SK-N-SH (cell line): ENCODE measurements at regions not wholly inside any gene's neighbourhood (a gene's known extent, or its start where the extent isn't known, plus 50 kb on each side); places are given as distances from the start of the nearest gene placed in this dataset.

ENCODE experiments used
- CTCF ChIA-PET: fragments of 300-600, 350-600 bp; formaldehyde crosslinking; extraction: SDS; loops from one replicate; lab custom pipeline; 2021; lab: Yijun Ruan, JAX
- POLR2A ChIA-PET: fragments of 350-600 bp; sonication (Branson Sonifier 250); formaldehyde crosslinking; extraction: SDS; loops from one replicate; lab custom pipeline; 2020; ENCODE audit warnings: antibody characterized with exemption, inconsistent platforms; lab: Yijun Ruan, JAX
- DNase-seq: peaks from one replicate; pipeline ENCODE4 v3.0.0; 2012
- H2AFZ ChIP-seq: fragments of 200-600 bp; sonication (generic); 2 replicates; pipeline ENCODE4 v1.8.1; 2016; ENCODE audit warnings: antibody characterized with exemption, mild to moderate bottlenecking, low read depth
- H3F3A ChIP-seq: fragments of 200-600 bp; sonication (generic); replicated peaks from 2 replicates; pipeline ENCODE3; 2016; ENCODE audit warnings: antibody characterized with exemption, mild to moderate bottlenecking; ENCODE audit not compliant: insufficient read depth
- H3K27ac ChIP-seq, 2 experiments: fragments of 200-500 bp in 1 of 2; fragments of 200-600 bp in 1 of 2; sonication (Bioruptor generic) in 1 of 2; sonication (generic), shearing (Covaris generic) in 1 of 2; 2 replicates each; pipeline versions ENCODE4 v1.5.1 to v1.6.1; 2014 to 2016; ENCODE audit warnings: low read depth in 2 of 2, inconsistent platforms in 1 of 2, low read length in 1 of 2, mild to moderate bottlenecking in 1 of 2, mixed read lengths in 1 of 2
- H3K27me3 ChIP-seq: fragments of 200-600 bp; sonication (generic), shearing (Covaris generic); 2 replicates; pipeline ENCODE4 v1.6.1; 2016; ENCODE audit warnings: mixed run types; ENCODE audit not compliant: insufficient read depth
- H3K36me3 ChIP-seq, 2 experiments: fragments of 200-500 bp in 1 of 2; fragments of 200-600 bp in 1 of 2; sonication (Bioruptor generic) in 1 of 2; sonication (generic) in 1 of 2; replicated peaks in 1 of 2; 2 replicates each; pipeline versions ENCODE3 to v1.5.1; 2014 to 2016; ENCODE audit warnings: low read length in 1 of 2, mild to moderate bottlenecking in 1 of 2; ENCODE audit not compliant: insufficient read depth in 2 of 2, control insufficient read depth in 1 of 2
- H3K4me1 ChIP-seq, 2 experiments: fragments of 200-500 bp in 1 of 2; fragments of 200-600 bp in 1 of 2; sonication (Bioruptor generic) in 1 of 2; sonication (generic), shearing (Covaris generic) in 1 of 2; 2 replicates each; pipeline versions ENCODE4 v1.5.1 to v1.6.1; 2014 to 2016; ENCODE audit warnings: low read depth in 1 of 2, low read length in 1 of 2, mixed run types in 1 of 2; ENCODE audit not compliant: insufficient read depth in 2 of 2, control insufficient read depth in 1 of 2
- H3K4me2 ChIP-seq: fragments of 200-600 bp; sonication (generic), shearing (Covaris generic); 2 replicates; pipeline ENCODE4 v1.6.1; 2017; ENCODE audit warnings: mixed run types
- H3K4me3 ChIP-seq, 2 experiments: fragments of 200-500 bp in 1 of 2; fragments of 200-600 bp in 1 of 2; sonication (Bioruptor generic) in 1 of 2; sonication (generic), shearing (Covaris generic) in 1 of 2; 2 replicates each; pipeline versions ENCODE4 v1.5.1 to v1.8.1; 2014 to 2016; ENCODE audit warnings: low read depth in 2 of 2, inconsistent platforms in 1 of 2, low read length in 1 of 2, mild to moderate bottlenecking in 1 of 2, mixed read lengths in 1 of 2, moderate library complexity in 1 of 2
- H3K79me2 ChIP-seq: fragments of 200-600 bp; sonication (generic); 2 replicates; pipeline ENCODE4 v1.8.1; 2017; ENCODE audit warnings: mild to moderate bottlenecking; ENCODE audit not compliant: insufficient read depth
- H3K9ac ChIP-seq: fragments of 200-600 bp; sonication (generic); 2 replicates; pipeline ENCODE4 v1.6.1; 2017; ENCODE audit warnings: mixed run types
- H3K9me2 ChIP-seq: fragments of 200-600 bp; sonication (generic); 2 replicates; pipeline ENCODE4 v1.6.1; 2017; ENCODE audit warnings: mixed run types
- H3K9me3 ChIP-seq: fragments of 200-600 bp; sonication (generic); 2 replicates; pipeline ENCODE4 v1.6.1; 2017; ENCODE audit warnings: mixed run types, mild to moderate bottlenecking, moderate library complexity
- H4K20me1 ChIP-seq: fragments of 200-600 bp; sonication (generic); 2 replicates; pipeline ENCODE4 v1.6.1; 2017; ENCODE audit warnings: mild to moderate bottlenecking, mixed run types; ENCODE audit not compliant: insufficient read depth
- ELF1 ChIP-seq: IDR thresholded peaks from 2 replicates; pipeline ENCODE4 v1.4.0; 2012
- EZH2phosphoT487 ChIP-seq: fragments of 200-600 bp; sonication (generic); IDR thresholded peaks from 2 replicates; pipeline ENCODE4 v1.6.1; 2017; ENCODE audit warnings: low read depth, mixed run types, mild to moderate bottlenecking, antibody characterized with exemption, moderate library complexity, borderline replicate concordance
- FOSL2 ChIP-seq: IDR thresholded peaks from 2 replicates; pipeline ENCODE4 v1.4.0; 2012; ENCODE audit warnings: low read depth, mild to moderate bottlenecking, moderate library complexity, borderline replicate concordance
- FOXJ3 ChIP-seq: sonication (generic); formaldehyde crosslinking; IDR thresholded peaks from 2 replicates; pipeline ENCODE4 v1.5.1; 2020; ENCODE audit warnings: mild to moderate bottlenecking, missing genetic modification reagents
- GABPA ChIP-seq: IDR thresholded peaks from 2 replicates; pipeline ENCODE4 v1.4.0; 2012; ENCODE audit warnings: low read depth, mild to moderate bottlenecking
- GATA2 ChIP-seq: sonication (generic); formaldehyde crosslinking; IDR thresholded peaks from 2 replicates; pipeline ENCODE4 v1.5.0; 2020; ENCODE audit warnings: mild to moderate bottlenecking, missing genetic modification reagents
- JUND ChIP-seq: IDR thresholded peaks from 2 replicates; pipeline ENCODE4 v1.4.0; 2012
- NFIC ChIP-seq: IDR thresholded peaks from 2 replicates; pipeline ENCODE4 v1.4.0; 2012; ENCODE audit warnings: borderline replicate concordance
- NRF1 ChIP-seq: IDR thresholded peaks from 2 replicates; pipeline ENCODE4 v1.6.1; 2012; ENCODE audit warnings: low read depth, mild to moderate bottlenecking, low read length
- RCOR1 ChIP-seq: fragments of 150-350 bp; IDR thresholded peaks from 2 replicates; pipeline ENCODE4 v1.6.1; 2017; ENCODE audit warnings: antibody characterized with exemption, low read length
- RFX5 ChIP-seq: IDR thresholded peaks from 2 replicates; pipeline ENCODE4 v1.6.1; 2012; ENCODE audit warnings: mild to moderate bottlenecking, improper control_type of control experiment, low read length
- RXRA ChIP-seq: IDR thresholded peaks from 2 replicates; pipeline ENCODE4 v1.4.0; 2012; ENCODE audit warnings: low read depth, mild to moderate bottlenecking, borderline replicate concordance
- SIN3A ChIP-seq: IDR thresholded peaks from 2 replicates; pipeline ENCODE4 v1.6.1; 2012; ENCODE audit warnings: low read depth, mild to moderate bottlenecking, low read length, moderate library complexity, borderline replicate concordance
- TCF12 ChIP-seq: IDR thresholded peaks from 2 replicates; pipeline ENCODE4 v1.4.0; 2012
- TEAD4 ChIP-seq: IDR thresholded peaks from 2 replicates; pipeline ENCODE4 v1.4.0; 2012; ENCODE audit warnings: mild to moderate bottlenecking, borderline replicate concordance; ENCODE audit not compliant: insufficient read depth
- WGBS: methylation state at CpG from one replicate; pipeline ENCODE4 v1.1.6; 2017; ENCODE audit warnings: low lambda C conversion rate; 5-methylcytosine and 5-hydroxymethylcytosine counted together
- TF ChIP-seq, protein P1 (sequence below): fragments of 200-600 bp; sonication (generic); IDR thresholded peaks from 2 replicates; pipeline ENCODE4 v1.6.1; 2017; ENCODE audit warnings: antibody characterized with exemption, mild to moderate bottlenecking, moderate library complexity
- TF ChIP-seq, protein P2 (sequence below): fragments of 150-350 bp; IDR thresholded peaks from 2 replicates; pipeline ENCODE4 v1.6.1; 2016; ENCODE audit warnings: mild to moderate bottlenecking, low read depth, low read length
- TF ChIP-seq, protein P3 (sequence below): IDR thresholded peaks from 2 replicates; pipeline ENCODE4 v1.4.0; 2012; ENCODE audit warnings: low read depth, borderline replicate concordance
- TF ChIP-seq, protein P4 (sequence below): IDR thresholded peaks from 2 replicates; pipeline ENCODE4 v1.4.0; 2012; ENCODE audit warnings: low read depth
- TF ChIP-seq, protein P5 (sequence below): IDR thresholded peaks from 2 replicates; pipeline ENCODE4 v1.6.1; 2012; ENCODE audit warnings: mild to moderate bottlenecking, low read depth, low read length, moderate library complexity

DNA sequence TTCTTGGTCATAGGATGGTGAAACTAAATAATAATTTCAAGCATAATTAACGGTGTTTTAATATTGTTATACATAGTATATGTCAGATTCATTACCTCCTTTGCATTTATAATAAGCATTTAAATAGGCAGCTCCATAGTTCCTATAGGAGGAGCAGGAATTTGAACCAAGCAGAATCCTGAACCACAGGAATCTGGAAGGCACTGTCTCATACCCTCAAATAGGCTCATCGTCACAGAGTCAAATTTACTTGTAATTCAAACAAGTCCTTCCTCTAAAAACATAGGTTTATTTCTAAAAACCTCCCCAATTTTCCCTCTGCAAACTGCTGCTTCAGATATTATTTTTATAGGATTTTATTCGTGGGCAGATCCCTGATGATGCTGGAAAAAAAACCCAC, 376.3 kb upstream of the ARHGEF26 start:
- Histone ChIP-seq H3F3A (peaks cover 4% of the 10 kb centered on the region), H3K9me3 (no peaks in the 10 kb centered on the region), H4K20me1 (no peaks in the 10 kb centered on the region)
- DNase-seq = no peak
- no peak for TF ChIP-seq ELF1
- no peak for TF ChIP-seq RCOR1
- TF ChIP-seq TCF12 = no peak
- no peak for TF ChIP-seq NRF1
- no peak for TF ChIP-seq RXRA
- TF ChIP-seq FOSL2 = no peak
- TF ChIP-seq, protein P1, sequence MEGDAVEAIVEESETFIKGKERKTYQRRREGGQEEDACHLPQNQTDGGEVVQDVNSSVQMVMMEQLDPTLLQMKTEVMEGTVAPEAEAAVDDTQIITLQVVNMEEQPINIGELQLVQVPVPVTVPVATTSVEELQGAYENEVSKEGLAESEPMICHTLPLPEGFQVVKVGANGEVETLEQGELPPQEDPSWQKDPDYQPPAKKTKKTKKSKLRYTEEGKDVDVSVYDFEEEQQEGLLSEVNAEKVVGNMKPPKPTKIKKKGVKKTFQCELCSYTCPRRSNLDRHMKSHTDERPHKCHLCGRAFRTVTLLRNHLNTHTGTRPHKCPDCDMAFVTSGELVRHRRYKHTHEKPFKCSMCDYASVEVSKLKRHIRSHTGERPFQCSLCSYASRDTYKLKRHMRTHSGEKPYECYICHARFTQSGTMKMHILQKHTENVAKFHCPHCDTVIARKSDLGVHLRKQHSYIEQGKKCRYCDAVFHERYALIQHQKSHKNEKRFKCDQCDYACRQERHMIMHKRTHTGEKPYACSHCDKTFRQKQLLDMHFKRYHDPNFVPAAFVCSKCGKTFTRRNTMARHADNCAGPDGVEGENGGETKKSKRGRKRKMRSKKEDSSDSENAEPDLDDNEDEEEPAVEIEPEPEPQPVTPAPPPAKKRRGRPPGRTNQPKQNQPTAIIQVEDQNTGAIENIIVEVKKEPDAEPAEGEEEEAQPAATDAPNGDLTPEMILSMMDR = no peak
- no peak for TF ChIP-seq RFX5
- TF ChIP-seq, protein P2, sequence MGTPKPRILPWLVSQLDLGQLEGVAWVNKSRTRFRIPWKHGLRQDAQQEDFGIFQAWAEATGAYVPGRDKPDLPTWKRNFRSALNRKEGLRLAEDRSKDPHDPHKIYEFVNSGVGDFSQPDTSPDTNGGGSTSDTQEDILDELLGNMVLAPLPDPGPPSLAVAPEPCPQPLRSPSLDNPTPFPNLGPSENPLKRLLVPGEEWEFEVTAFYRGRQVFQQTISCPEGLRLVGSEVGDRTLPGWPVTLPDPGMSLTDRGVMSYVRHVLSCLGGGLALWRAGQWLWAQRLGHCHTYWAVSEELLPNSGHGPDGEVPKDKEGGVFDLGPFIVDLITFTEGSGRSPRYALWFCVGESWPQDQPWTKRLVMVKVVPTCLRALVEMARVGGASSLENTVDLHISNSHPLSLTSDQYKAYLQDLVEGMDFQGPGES = no peak
- TF ChIP-seq, protein P3, sequence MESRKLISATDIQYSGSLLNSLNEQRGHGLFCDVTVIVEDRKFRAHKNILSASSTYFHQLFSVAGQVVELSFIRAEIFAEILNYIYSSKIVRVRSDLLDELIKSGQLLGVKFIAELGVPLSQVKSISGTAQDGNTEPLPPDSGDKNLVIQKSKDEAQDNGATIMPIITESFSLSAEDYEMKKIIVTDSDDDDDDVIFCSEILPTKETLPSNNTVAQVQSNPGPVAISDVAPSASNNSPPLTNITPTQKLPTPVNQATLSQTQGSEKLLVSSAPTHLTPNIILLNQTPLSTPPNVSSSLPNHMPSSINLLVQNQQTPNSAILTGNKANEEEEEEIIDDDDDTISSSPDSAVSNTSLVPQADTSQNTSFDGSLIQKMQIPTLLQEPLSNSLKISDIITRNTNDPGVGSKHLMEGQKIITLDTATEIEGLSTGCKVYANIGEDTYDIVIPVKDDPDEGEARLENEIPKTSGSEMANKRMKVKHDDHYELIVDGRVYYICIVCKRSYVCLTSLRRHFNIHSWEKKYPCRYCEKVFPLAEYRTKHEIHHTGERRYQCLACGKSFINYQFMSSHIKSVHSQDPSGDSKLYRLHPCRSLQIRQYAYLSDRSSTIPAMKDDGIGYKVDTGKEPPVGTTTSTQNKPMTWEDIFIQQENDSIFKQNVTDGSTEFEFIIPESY = no peak
- no peak for TF ChIP-seq JUND
- TF ChIP-seq FOXJ3 = no peak
- no peak for TF ChIP-seq TEAD4
- TF ChIP-seq, protein P4, sequence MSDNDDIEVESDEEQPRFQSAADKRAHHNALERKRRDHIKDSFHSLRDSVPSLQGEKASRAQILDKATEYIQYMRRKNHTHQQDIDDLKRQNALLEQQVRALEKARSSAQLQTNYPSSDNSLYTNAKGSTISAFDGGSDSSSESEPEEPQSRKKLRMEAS = no peak
- TF ChIP-seq, protein P5, sequence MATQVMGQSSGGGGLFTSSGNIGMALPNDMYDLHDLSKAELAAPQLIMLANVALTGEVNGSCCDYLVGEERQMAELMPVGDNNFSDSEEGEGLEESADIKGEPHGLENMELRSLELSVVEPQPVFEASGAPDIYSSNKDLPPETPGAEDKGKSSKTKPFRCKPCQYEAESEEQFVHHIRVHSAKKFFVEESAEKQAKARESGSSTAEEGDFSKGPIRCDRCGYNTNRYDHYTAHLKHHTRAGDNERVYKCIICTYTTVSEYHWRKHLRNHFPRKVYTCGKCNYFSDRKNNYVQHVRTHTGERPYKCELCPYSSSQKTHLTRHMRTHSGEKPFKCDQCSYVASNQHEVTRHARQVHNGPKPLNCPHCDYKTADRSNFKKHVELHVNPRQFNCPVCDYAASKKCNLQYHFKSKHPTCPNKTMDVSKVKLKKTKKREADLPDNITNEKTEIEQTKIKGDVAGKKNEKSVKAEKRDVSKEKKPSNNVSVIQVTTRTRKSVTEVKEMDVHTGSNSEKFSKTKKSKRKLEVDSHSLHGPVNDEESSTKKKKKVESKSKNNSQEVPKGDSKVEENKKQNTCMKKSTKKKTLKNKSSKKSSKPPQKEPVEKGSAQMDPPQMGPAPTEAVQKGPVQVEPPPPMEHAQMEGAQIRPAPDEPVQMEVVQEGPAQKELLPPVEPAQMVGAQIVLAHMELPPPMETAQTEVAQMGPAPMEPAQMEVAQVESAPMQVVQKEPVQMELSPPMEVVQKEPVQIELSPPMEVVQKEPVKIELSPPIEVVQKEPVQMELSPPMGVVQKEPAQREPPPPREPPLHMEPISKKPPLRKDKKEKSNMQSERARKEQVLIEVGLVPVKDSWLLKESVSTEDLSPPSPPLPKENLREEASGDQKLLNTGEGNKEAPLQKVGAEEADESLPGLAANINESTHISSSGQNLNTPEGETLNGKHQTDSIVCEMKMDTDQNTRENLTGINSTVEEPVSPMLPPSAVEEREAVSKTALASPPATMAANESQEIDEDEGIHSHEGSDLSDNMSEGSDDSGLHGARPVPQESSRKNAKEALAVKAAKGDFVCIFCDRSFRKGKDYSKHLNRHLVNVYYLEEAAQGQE = no peak
- TF ChIP-seq GATA2 = no peak
- no peak for TF ChIP-seq SIN3A
- TF ChIP-seq EZH2phosphoT487 = no peak
- no peak for TF ChIP-seq NFIC
- no peak for TF ChIP-seq GABPA
- TF ChIP-seq, all 33 proteins: peak for 0
- Histone ChIP-seq H3K27me3 (no peaks in the 10 kb centered on the region), H3K4me2 (no peak overlapping the region), H3K79me2 (no peaks in the 10 kb centered on the region), H3K4me3 (no peak overlapping the region), H3K9ac (no peak overlapping the region), H3K27ac (no peak overlapping the region), H2AFZ (peak overlapping the region; percentile 57; the same call in 1 of the 2 replicates), H3K9me2 (no peaks in the 10 kb centered on the region), H3K36me3 (no peaks in the 10 kb centered on the region), H3K4me1 (no peaks in the 10 kb centered on the region; a peak in 1 of 4 replicates)
- 22% methylated on average over 3 of the region's 3 CpGs for WGBS
- ChIA-PET POLR2A (no interaction called here), CTCF (no interaction called here)
